HG02588 (cell line): ENCODE measurements at regions not wholly inside any gene's neighbourhood (a gene's known extent, or its start where the extent isn't known, plus 50 kb on each side); places are given as distances from the start of the nearest gene placed in this dataset.

Experiments used
- ATAC-seq: cut with Tn5 transposase; IDR thresholded peaks from one replicate; pipeline ENCODE4 v1.9.1; 2021; ENCODE audit warnings: mild to moderate bottlenecking, moderate library complexity; ENCODE audit not compliant: unreplicated experiment

DNA sequence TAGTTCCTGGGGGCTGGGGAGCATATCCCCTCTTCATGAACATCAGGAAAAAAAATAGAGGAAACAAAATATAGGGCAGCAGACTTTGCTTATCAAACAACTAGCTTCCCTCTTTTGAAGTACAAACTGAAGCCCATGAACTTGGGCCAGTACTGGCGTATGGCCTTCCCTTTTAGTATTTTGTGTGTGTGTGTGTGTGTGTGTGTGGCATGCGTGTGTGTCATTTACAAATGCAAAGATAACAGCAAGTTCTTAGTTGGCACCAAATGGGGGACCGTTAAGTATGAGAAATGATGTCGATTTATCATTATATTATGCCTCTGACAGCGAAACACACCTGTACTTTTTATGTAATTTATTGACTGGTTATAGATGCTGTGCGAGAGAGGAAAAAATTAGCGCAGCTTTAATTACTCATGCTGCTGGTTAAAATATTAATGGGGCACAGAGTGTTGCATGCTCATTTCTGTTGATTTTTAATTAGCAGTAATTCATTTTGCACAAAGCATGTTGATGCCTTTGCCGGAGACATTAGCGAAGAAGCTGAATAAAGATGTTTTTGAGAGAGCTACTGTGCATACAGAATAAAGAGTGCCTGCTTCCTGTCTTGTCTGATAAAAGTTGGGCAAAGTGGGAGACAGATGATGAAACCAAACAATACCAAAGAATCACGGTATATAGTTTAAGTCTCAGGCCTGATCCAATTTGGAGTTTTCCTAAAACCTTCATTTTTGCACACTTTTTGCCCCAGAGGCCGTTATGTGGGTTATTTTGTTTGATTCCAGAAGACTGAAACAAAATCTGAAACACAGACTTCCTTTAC lies 297.1 kb downstream of the SATB1 start:
- ATAC-seq, result no peak

DNA sequence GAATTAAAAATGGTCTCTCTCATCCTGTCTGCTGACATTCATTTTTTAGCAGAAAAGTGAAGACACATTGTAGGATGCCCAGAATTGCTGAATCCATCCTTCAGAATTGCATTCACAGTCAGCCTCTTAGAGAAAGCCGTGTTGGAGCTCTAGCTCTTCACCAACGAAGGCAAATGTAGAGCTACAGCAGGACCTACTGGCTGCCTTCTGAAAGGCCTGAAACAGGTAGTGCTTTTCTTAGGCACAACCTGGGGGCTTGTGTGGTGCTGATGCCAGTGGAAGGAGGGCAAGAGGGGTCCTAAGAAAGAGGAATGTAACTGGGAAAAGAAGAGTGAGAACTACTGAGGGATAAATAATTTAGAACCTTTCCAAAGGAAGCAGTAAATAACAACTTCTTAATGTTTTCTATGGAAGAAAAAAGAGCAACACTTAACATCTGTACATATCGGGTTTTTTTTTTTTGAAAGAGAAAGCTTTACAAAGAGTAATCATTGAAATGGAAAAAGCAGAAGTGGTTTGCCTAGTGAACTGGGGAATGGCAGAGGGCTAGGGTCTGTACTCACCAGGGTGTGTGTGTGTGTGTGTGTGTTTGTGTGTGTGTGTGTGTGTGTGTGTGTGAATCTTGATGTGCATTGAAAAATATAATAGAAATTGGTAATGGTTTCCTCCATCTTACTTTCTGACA lies 297.8 kb downstream of the SATB1 start:
- ATAC-seq, result peak; percentile 66

DNA sequence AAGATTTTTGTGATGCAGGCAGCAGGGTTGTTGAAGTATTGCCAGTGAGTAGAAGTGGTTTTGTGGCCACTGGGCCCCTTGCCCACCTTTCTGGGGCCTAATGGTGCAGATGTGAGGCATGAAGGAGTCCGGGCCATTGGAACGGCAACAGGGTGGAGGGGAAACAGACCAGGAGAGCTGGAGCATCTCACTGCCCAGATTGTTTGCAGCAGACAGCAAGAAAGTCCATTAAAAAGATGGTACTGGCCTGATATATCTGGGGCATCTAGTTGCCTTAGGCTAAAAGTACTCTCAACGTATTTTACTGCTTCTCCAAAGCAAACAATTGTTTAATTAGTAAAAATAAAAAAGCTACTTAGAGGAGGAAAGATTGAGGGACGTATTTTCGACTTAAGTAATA lies 298.4 kb downstream of the SATB1 start:
- ATAC-seq, result no peak

DNA sequence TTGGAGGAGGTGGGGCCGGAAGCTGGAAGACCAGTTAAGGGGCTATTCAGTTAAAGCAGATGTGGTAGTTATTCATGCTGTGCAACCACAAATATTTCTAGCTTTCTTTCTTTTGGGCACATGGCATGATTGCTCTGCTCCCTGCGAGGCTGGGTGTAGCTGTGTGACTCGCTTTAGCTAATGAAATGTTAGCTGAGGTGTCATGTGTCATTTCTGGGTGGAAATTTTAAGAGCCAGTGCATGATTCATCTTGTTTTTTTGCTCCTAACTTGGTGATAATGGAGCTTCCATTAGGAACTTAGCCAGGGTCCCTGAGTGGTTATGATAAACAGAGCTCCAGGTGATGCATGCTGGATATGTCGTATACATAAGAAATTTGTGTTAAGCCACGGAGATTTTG lies 300.6 kb downstream of the SATB1 start:
- ATAC-seq, result no peak

DNA sequence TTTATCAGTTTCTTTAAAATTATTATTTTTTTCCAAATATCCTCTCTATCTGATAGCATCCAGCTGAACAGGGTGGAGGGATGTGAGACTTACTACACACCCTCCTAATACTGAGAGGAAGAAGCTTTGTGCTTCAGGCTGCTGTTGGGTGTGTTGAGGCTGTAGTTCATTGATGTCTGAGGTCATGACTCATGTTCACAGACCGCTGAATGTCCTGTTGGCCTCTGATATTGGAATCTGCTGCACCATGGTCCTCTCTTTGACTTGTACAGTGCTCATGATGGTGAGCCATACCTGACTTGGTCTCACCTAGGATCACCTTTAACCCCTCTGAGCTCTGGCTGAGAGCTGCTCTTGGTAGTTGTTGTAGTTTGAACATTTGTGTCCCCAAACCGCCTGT lies 302.9 kb downstream of the SATB1 start:
- ATAC-seq, result no peak

DNA sequence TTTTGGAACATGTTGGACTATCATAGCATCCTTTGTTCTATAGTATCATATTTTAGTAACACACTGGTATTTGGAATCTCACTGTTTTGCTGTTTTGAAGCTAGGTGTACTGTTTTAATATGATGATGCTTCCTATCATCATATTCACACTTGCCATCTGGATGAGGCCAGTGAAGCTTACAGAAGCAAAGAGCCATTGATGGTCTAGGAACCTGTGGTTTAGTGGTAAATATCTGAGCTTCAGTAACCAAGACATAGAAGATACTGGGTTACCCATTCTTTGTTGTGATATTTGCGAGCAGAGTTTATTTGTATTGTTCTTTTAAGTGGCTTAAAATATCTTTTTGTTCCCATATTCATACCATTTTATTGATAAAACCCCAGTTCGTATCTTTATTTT lies 304.1 kb downstream of the SATB1 start:
- ATAC-seq, result no peak

DNA sequence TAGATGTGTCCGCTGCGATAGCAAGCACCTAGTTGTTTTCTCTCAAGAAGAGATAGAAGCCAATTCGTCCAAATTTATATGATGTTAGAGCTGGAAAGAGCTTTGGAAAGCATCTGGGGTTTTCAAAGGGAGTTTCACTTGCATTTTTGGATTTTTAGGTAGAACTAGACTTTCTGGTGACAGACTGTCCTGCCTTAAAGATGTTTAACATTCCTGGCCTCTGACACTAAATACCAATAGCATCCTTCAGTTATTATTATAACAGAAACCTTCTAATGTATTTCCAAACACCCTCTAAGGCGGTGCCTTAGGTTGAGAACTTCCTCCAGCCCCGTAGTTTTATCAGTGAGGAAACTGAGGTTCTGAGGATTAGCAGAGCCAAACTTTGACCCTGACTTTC lies 305.3 kb downstream of the SATB1 start:
- no peak for ATAC-seq

DNA sequence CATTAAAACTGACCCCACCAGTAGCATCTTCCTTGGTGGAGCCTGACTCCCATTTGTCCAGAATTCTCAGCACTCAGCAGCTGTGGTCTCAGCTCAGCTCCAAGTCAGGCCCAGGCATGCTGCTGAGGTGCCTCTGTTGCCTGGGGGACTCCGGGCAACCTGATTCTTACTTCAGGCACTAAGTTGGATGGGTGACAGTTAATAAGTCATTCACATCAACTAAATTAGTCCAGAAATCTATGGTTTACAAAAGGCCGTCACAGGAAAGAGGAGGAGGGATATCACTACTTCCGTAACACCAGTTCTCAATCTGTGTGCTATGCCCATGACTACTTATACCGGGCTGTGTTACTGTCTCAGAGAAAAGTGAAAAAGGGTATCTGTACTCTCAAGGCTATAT lies 310.2 kb downstream of the SATB1 start:
- no peak for ATAC-seq

DNA sequence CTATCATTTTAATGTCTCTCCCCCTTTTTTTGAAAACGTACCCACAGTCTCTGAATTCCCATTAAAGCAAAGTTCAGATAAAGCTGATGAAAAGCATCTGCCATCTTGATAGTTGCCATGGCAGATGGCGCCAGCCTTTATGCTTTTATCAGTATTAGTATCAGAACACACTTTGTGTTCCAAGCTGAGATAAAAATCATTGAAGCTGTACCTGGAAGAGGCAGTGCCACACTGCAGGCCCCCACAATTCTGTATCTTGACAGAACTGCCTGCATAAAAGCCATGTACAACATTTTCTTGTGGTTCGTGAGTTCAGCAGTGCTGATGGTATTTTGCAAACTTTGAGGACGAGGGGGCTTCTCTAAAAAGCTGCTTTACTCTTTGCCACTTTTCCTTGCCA lies 311.7 kb downstream of the SATB1 start:
- no peak for ATAC-seq

DNA sequence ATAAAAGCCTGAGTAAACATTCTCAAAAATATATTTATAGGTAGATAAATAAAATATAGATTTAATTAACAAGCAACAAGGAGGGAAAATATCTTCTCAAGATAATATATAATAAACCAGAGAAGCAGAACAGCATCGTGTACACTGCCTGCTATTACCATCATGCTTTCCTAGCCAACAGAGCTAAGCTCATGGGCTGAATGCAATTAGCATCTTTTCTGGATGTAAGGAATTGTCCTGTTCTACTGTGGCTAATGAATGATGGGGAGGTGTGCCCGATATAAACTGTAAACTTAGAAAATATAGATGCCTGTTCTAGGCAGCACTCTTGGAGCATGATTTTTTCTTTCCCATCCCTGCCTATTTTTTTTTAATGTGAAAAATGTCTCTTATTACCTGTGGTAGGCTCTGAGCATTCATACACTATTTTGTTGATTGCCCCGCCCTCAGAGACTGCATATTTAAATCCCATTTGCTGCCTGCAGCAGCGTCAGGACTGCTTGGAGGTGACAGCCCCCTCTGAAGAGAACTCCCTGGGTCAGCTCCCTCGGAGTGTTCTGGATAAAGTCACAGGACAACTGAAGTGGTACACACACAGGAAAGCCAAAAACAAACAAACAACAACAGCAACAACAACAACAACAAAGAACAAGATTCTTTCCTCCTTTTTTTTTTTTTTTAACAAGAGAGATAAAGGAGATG lies 312.3 kb downstream of the SATB1 start:
- ATAC-seq, result no peak

DNA sequence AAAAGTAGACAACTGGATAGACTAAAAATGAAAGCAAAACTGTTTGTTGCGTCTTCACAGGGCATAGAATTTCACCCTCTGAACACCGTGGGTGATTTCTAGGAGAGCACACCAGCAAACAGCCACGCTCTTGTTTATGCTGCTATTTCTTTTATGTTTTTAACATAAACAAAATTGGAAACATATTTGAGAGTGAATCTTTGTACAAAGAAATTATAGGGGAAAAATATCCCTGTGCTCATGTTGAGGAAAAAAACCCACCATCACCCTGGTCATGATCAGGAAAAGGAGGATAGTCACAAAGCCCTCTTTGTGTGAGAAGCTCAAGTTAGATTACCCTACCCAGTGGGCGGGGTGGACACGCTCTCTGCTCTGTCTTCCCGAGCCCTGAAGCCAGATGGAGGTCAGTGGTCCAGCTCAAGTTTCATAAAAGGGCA lies 313.3 kb downstream of the SATB1 start:
- peak; percentile 85 for ATAC-seq

DNA sequence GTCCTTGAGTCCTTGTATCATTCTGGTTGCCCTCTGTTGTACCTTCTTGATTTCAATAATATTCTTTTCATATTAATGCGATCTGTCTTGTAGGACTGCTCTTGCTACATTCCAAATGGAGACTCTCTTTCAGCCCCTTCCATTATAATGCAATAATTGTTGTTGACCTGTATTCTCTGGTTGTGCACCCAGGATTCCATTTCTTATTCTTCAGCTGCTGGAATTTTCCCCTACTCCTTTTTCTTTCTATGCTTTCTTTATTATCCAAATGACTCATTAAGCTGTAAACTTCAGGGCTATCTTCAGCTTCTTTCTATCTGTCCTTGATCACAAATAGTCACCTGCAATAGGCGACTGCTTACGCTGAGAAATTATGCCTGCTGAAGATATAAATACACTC lies 321.5 kb downstream of the SATB1 start:
- ATAC-seq, result no peak

DNA sequence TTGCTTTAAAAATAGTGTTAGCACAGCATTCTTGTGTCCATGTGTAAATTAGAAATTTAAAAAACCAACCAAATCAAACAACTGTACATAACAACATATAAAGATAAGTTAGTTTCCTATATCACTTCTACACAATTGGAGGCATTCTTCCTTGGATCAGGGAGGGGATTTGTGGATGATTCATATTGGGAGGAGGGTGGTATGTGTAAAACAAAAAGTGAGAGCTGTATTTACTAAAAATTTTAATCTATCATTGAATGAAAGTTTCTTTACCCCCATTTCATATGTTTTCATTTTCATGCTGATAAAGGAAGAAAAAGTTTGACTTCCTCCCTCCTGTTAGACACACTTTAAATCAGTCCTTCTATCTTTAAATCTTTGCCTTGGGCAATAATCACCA lies 325.0 kb downstream of the SATB1 start:
- no peak for ATAC-seq

DNA sequence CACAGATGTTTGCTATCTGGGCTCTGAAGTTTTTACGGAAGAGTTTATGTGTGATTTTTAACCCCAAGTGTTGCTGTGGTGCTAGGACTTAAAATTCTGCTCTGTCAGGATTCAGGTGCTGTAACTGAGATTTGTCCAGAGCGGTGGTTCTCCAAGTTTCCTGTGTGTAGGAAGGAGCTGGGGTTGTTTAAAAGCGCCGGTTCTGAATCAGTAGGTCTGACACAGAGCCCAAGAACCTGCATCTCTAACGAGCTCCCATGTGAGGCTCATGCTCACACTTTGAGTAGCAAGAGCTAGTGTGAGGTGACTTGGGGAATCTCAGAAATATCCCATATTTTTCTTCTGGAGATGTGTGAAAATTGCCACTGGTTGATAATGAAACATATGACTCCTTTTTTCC lies 325.5 kb downstream of the SATB1 start:
- no peak for ATAC-seq

DNA sequence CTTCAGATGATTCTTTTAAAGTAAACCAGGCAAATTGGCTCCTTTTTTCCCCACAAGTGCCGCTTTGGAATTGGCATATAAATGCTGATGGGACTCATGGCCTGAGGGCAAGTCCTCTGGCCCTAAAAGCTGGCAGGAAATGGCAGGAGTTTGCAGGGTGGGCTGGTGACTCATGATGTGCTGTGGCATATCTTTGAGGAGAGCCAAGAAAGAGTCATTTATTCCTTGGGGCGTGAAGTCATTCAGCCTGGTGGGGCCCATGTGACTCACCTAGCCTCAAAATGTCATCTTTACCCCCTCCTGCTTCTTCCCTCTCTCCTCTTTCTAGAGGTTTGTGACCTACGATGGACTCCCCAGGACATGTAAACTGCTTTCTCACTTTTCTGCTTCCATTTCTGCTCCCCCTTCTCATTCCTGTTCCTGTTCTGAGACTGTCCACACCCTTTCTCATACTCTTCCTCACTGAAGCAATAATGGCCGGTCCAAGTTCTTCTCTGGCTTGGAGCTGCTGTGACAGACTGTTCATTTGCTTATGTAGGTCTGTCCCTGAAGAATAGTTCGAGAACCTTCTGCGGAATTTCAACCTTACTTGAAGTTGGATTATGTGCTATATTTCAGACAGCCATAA lies 326.1 kb downstream of the SATB1 start:
- no peak for ATAC-seq

DNA sequence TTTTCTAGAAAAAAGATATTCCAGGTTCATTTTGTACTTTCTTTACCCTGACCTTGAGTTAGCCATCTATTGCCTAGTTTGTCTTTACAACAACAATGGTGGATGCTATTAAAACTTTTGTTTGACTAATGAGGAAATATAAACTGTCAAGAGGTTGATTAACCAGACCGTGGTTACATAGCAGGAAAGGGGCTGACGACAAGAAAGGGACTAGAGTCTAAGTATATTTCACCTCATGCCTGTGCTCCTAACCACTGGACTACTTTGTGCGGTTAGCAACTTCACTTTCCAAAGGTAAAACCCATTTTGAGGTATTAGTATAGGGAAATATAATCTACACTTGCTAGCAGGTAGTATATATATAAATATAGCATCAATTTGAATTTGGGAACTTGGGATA lies 327.1 kb downstream of the SATB1 start:
- no peak for ATAC-seq

DNA sequence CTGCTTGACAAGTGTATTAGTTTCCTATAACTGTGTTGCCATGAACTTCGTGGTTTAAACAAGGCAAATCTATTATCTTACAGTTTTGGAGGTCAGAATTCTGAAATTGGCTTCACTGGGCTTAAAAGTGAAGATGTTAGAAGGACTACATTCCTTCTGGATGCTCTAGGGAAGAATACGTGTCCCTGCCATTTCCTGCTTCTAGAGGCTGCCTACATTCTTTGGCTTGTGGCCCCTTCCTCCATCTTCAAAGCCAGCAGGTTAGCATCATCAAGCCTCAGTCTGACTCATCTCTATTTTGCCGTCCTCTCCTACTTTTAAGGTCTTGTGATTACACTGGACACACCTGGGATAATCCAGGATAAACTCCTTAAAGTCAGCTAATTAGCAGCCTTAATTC lies 327.7 kb downstream of the SATB1 start:
- no peak for ATAC-seq

DNA sequence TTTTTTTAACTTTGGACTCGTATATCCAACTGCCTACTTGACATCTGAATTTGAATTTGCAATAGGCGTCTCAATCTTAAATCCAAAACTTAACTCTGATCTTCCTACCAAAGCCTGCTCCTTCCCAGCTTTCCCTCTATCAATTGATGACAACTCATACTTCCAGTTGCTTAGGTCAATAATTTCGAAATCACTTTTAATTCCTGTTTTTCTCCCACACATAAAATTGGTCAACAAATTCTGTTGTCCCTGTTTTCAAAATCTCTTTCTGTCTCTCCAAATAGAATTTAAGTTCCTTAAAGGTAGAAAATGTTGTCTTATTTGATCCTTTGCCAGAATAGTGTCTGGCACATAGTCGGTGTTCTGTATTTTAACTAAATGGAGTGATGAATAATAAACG lies 332.4 kb downstream of the SATB1 start:
- ATAC-seq, result no peak

DNA sequence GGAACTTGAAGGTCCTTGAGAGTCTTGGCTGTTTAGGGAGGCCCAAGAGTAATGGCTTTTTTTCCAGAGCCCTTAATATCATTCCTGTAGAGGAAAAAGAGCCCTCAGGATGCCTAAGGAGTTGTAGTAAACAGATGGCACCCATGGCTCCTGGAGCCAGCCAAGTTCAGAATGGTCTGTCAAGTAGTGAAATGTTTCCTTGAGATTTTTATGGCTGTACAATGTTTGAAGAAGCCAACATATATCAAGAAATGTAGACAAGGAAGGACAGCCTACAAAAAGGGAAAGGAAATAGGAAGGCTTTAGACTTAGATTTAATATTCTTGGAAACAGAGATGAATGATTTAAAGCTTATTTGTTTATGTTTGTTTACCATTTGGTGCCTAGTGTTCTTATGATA lies 334.8 kb downstream of the SATB1 start:
- no peak for ATAC-seq

DNA sequence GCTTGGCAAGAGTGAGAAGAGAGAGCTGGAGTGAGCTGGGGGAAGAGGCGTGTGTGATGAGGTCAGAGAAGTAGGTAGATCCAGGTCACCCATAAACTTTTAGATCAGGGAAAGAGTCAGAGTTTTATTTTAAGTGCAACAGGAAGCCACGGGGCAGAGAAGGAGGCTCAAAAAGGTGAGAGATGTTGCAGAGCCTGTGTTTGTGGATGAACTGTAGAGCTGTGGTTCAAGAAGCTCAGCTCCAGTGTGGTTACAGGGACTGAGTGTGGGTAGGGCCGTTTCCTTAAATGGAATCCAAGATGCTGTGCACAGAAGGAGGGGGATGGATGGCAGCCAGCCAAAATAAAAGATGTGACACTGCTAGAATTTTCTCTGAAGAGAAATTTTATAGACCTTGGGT lies 337.2 kb downstream of the SATB1 start:
- ATAC-seq, result no peak

DNA sequence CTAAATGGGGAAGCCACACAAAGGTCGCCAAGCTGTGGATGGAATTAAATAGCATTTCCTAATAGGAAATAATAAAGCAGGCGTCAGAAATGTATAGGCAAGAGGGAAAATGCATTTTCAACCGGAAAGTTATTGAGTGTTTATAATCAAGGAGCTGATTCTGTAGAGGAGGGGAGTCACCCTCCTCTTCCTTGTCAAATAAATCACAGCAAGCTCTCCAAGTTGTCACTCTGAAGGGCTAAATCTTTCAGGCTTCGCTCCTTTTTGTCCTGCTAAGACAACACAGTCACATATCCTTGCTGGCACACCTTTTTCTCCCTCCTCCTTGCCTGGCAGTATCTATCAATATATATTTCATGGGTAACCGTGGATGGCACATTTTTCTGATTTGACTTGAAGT lies 338.4 kb downstream of the SATB1 start:
- ATAC-seq, result no peak

DNA sequence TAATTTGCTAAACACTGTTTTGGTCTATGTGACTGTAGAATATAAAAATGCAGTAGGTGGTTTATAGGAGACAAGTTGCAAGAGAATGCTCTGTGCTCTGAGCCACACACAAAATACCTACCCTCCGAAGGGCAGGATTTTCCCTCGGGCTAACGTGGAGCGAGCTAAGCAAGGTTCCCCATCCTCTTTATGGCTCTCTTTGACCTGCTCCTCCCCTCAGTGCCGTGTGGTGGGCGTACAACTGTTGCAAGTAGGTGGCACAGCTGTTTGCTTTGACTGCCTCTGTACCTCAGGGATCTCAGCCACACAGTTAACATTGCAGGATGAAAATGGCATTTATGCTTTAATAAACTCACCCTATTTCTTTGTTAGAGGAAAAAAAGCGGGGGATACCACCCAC lies 339.1 kb downstream of the SATB1 start:
- ATAC-seq, result no peak
